Epithelial cell of esophagus (primary cell): ENCODE measurements at regions not wholly inside any gene's neighbourhood (a gene's known extent, or its start where the extent isn't known, plus 50 kb on each side); places are given as distances from the start of the nearest gene placed in this dataset.

ENCODE experiments used
- DNase-seq: peaks from one replicate; pipeline ENCODE4 v3.0.0; 2010; ENCODE audit warnings: low read depth
- H3K4me3 ChIP-seq: 2 replicates; pipeline ENCODE4 v1.5.1; 2011; ENCODE audit warnings: mild to moderate bottlenecking, low read length, control low read depth
- CTCF ChIP-seq: IDR thresholded peaks from 2 replicates; pipeline ENCODE4 v1.5.1; 2011; ENCODE audit warnings: low read depth, mild to moderate bottlenecking, low read length, control low read depth, inconsistent platforms; ENCODE audit not compliant: insufficient read depth; ENCODE audit errors: missing control alignments

DNA sequence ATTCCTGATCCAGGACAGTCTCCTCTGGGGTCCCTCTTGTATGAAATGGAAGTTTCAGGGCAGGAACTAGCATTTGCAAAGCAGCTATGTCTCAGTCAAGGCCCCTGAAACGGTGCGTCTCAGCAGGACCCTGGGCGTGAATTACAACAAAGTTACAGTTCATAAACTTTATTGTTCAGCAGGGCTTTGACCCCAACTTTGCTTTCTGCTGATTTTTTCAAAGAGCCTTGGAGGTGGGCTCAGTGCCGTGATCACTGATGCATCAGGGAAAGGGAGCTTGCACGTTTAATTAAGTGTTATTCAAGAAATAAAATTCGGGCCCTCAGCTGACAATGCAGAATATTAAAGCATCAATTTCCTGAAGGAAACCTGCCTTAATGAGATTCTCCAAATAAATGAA is 260.1 kb upstream of the C16orf82 start:
- no peak for TF ChIP-seq CTCF
- H3K4me3 ChIP-seq, result no peak overlapping the region
- no peak for DNase-seq

DNA sequence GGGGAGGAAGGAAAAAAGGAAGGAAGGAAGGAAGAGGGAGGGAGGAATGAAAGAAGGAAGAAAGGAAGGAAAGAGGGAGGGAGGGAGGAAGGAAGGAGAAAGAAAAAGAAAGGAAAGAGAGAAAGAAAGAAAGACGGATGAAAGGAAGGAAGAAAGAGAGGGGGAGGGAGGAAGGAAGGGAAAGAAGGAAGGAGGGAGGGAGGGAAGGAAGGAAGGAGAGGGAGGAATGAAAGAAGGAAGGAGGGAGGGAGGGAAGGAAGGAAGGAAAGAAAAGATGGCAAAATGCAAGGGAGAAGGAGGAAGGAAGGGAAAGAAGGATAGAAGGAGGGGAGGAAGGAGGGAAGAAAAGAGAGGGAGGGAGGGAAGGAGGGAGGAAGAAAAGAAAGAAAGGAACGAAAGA is 257.3 kb upstream of the C16orf82 start:
- TF ChIP-seq CTCF, result no peak
- DNase-seq, result no peak
- no peak overlapping the region for H3K4me3 ChIP-seq

DNA sequence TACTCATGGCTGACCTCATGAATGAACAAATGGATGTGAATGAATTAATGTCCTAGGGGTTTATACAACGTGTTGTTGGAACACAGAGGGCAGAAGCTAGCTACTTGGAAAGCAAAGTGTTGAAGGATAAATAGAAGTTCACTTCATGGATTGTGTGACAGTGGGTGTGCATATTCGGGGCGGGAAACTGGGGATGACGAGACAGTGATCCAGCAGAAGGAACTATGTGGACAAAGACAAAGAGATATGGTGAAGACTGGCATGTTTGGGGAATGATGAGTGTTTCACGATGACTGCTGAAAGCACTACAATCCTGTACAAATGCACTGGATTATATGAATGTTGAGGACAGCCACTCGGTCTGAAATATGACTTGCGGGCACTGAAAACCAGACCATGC is 250.5 kb upstream of the C16orf82 start:
- TF ChIP-seq CTCF, result no peak
- DNase-seq, result no peak
- no peak overlapping the region for H3K4me3 ChIP-seq

DNA sequence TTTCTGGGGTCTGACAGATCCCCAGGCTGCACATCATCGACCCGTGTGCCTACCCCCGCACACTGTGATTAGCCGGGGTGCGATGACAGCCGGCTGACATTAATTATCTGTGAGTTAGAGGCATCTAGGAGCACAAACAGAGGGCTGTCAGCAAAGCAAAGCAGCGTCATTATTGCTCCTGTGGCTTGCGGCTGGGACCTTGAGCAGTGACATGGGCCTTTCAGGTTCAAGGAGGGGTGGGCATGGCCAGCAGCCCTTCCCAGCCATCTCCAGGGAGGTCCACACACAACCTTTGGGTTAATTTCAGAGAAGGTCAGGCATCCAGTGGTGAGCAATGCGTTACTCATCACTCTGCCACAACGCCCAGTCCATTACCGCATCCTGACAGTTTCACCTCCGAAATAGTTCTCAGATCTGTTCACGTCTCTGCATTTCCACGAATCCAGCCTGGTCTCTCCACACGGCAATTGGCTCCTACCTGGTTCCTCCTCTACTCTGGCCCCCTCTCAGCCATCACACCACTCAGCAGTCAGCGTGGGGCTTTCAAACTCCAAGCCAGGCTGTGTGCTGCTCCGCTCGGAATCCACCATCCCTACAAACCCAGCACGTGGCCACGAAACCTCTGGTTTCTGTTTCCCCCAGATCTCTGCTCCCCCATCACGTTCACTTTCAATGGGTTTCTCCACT is 249.7 kb upstream of the C16orf82 start:
- H3K4me3 ChIP-seq, result no peak overlapping the region
- no peak for DNase-seq
- TF ChIP-seq CTCF, result no peak

DNA sequence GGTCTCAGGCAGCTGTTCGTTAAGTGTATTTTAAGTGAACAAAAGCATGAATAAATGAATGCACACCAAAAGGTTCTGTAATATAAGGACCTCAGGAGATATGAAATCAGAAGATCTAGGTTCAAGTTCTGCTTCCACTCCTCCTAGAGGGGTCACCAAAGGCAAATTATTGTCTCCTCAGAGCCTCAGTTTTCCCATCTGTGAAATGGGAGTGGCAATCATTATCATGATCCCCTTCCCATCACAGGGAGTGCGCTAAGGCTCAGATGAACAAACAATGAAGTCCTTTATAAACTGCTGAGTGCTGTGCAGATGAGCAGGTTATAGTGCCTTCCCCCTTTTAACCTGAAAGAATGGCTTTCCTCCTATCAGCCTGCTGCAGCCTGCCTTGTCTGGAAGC is 248.3 kb upstream of the C16orf82 start:
- DNase-seq, result no peak
- TF ChIP-seq CTCF, result no peak
- no peak overlapping the region for H3K4me3 ChIP-seq

DNA sequence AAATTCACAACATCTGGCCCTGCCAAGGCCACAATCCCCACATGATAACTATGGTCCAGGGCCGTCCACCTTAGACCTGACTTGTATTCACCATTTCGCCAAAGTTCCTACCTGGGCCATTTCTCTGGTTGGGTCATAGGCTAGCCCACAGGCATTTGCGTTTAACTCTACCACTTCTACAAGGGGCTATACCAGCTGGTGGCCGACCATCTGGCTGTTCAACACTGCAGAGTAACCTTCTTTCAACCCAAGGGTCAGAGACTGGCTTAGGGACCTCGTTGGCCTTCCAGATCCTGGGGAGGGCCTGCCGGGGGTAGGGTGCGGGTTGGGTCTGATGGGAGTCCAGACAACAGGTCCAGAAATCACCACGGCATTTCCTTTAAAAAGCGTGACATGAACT is 242.3 kb upstream of the C16orf82 start:
- no peak for DNase-seq
- no peak overlapping the region for H3K4me3 ChIP-seq
- no peak for TF ChIP-seq CTCF

DNA sequence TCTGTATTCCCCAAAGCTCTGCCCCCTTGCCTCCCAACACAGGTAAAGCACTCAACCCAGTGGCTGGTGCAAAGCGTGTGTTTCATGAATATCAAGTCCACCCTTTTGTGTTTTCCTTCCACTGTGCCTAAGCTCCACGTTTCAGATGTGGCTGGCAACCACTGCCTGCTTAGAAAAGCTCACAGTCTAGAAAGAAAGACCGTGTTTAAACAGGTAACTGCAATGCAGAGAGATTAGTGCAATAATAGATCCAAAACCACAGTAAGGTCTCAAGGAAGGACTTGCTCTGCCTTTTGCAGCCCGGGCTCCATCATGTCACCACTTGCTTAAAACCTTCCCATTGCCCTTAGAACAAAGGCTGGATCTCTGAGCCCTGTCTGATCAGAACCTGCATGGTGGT is 240.2 kb upstream of the C16orf82 start:
- no peak overlapping the region for H3K4me3 ChIP-seq
- TF ChIP-seq CTCF, result no peak
- DNase-seq, result no peak
